ENCODE measurements at regions not wholly inside any gene's neighbourhood (a gene's known extent, or its start where the extent isn't known, plus 50 kb on each side); places are given as distances from the start of the nearest gene placed in this dataset.
A peak's percentile ranks its signal among the peaks of the same experiment; 100 is the strongest.

DNA sequence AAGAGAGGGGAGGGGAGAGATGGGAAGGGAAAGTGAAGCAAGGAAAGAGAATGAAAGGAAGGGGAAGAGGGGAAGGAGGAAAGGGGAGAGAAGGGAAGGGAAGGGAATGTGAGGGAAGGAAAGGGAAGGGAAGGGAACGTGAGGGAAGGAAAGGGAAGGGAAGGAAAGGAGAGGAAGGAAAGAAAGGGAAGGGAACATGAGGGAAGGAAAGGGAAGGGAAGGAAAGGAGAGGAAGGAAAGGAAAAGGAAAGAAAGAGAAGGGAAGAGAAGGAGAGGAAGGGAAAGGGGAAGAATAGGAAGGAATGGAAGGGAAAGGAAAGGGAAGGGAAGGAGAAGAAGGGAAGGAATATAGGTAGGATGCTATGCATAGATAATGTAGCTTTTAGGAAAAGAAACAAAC lies 139.7 kb upstream of the PTER start:
- H3K27me3 ChIP-seq (ENCODE audit: control insufficient read depth, insufficient read depth, low read length): no peaks in the 10 kb centered on the region
- H3K9me3 ChIP-seq (ENCODE audit: control insufficient read depth, insufficient read depth, low read length): no peaks in the 10 kb centered on the region
- no peak overlapping the region for H3K4me3 ChIP-seq (ENCODE audit: low read depth, low read length)
- H3K4me1 ChIP-seq (ENCODE audit: control insufficient read depth, insufficient read depth, low read length): no peaks in the 10 kb centered on the region
- 77% methylated on average over 1 of the region's 1 CpG for WGBS (ENCODE audit: insufficient coverage)
- H3K27ac ChIP-seq (ENCODE audit: low read depth, low read length): no peak overlapping the region
- DNase-seq (ENCODE audit: low read depth in 4 of 6, low spot score in 6 of 6): no peak
- no peaks in the 10 kb centered on the region for H3K36me3 ChIP-seq (ENCODE audit: control insufficient read depth, insufficient read depth, low read length)

- Histone ChIP-seq H3K4me1 (ENCODE audit: control insufficient read depth, insufficient read depth, low read length) (no peaks in the 10 kb centered on the region), H3K4me3 (ENCODE audit: low read depth, low read length) (no peak overlapping the region), H3K27ac (ENCODE audit: low read depth, low read length) (no peak overlapping the region), H3K36me3 (ENCODE audit: control insufficient read depth, insufficient read depth, low read length) (no peaks in the 10 kb centered on the region), H3K27me3 (ENCODE audit: control insufficient read depth, insufficient read depth, low read length) (no peaks in the 10 kb centered on the region), H3K9me3 (ENCODE audit: control insufficient read depth, insufficient read depth, low read length) (no peaks in the 10 kb centered on the region)
- DNase-seq (ENCODE audit: low read depth in 4 of 6, low spot score in 6 of 6): no peak
- 68% methylated on average over 6 of the region's 6 CpGs for WGBS (ENCODE audit: insufficient coverage)
Measured at GRCh38 chr10:16297642-16298041, 139.2 kb upstream of the PTER start.

DNA sequence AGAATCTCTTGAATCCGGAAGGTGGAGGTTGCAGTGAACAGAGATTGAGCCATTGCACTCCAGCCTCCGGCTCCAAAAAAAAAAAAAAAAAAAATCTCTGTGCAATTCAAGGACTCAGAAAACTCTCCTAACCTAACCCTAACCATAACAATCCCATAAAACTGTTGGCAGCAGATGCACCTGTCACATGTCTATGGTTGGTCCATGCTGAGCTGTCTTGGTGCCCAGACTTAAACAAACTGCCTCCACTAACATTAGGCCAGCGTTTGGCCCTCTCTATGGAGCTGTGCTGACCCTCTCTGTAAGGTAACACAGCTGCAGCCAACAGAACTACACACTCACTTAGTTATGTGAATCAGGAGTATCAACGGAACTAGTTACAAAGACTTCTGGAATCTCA lies 132.5 kb upstream of the PTER start:
- no peaks in the 10 kb centered on the region for H3K27me3 ChIP-seq (ENCODE audit: control insufficient read depth, insufficient read depth, low read length)
- no peak overlapping the region for H3K4me3 ChIP-seq (ENCODE audit: low read depth, low read length)
- DNase-seq (ENCODE audit: low read depth in 4 of 6, low spot score in 6 of 6): no peak
- no peak overlapping the region for H3K27ac ChIP-seq (ENCODE audit: low read depth, low read length)
- peaks cover 1% of the 10 kb centered on the region for H3K9me3 ChIP-seq (ENCODE audit: control insufficient read depth, insufficient read depth, low read length)
- WGBS (ENCODE audit: insufficient coverage): 80% methylated on average over 1 of the region's 4 CpGs
- H3K36me3 ChIP-seq (ENCODE audit: control insufficient read depth, insufficient read depth, low read length): no peaks in the 10 kb centered on the region
- H3K4me1 ChIP-seq (ENCODE audit: control insufficient read depth, insufficient read depth, low read length): no peaks in the 10 kb centered on the region

DNA sequence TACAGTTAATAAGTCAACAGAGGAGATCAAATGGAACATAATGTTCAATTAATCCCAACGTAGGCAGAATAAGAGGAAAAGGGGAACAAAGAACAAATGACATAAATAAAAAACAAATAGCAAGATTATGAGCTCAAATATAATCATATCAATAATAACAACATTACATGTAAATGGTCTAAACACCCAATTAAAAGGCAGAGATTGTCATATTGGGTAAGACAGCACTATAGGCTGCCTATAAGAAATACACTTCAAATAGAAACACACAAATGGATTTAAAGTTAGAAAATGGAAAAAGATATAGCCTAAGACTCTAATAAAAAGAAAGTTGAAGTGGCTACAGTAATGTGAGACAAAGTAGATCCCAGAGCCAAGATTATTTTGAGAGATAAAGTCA lies 126.4 kb upstream of the PTER start:
- Histone ChIP-seq H3K4me3 (ENCODE audit: low read depth, low read length) (no peak overlapping the region), H3K27me3 (ENCODE audit: control insufficient read depth, insufficient read depth, low read length) (no peaks in the 10 kb centered on the region), H3K4me1 (ENCODE audit: control insufficient read depth, insufficient read depth, low read length) (no peaks in the 10 kb centered on the region), H3K36me3 (ENCODE audit: control insufficient read depth, insufficient read depth, low read length) (no peaks in the 10 kb centered on the region), H3K27ac (ENCODE audit: low read depth, low read length) (no peak overlapping the region), H3K9me3 (ENCODE audit: control insufficient read depth, insufficient read depth, low read length) (peaks cover 1% of the 10 kb centered on the region)
- no CpG with 5 or more reads among the region's 1 CpG for WGBS (ENCODE audit: insufficient coverage)
- no peak for DNase-seq (ENCODE audit: low read depth in 4 of 6, low spot score in 6 of 6)

GRCh38 chr10:16314259-16314658 lies 122.6 kb upstream of the PTER start:
- H3K27ac ChIP-seq (ENCODE audit: low read depth, low read length): no peak overlapping the region
- H3K4me1 ChIP-seq (ENCODE audit: control insufficient read depth, insufficient read depth, low read length): no peaks in the 10 kb centered on the region
- no peak for DNase-seq (ENCODE audit: low read depth in 4 of 6, low spot score in 6 of 6)
- no peaks in the 10 kb centered on the region for H3K27me3 ChIP-seq (ENCODE audit: control insufficient read depth, insufficient read depth, low read length)
- no peaks in the 10 kb centered on the region for H3K9me3 ChIP-seq (ENCODE audit: control insufficient read depth, insufficient read depth, low read length)
- H3K36me3 ChIP-seq (ENCODE audit: control insufficient read depth, insufficient read depth, low read length): no peaks in the 10 kb centered on the region
- H3K4me3 ChIP-seq (ENCODE audit: low read depth, low read length): no peak overlapping the region

DNA sequence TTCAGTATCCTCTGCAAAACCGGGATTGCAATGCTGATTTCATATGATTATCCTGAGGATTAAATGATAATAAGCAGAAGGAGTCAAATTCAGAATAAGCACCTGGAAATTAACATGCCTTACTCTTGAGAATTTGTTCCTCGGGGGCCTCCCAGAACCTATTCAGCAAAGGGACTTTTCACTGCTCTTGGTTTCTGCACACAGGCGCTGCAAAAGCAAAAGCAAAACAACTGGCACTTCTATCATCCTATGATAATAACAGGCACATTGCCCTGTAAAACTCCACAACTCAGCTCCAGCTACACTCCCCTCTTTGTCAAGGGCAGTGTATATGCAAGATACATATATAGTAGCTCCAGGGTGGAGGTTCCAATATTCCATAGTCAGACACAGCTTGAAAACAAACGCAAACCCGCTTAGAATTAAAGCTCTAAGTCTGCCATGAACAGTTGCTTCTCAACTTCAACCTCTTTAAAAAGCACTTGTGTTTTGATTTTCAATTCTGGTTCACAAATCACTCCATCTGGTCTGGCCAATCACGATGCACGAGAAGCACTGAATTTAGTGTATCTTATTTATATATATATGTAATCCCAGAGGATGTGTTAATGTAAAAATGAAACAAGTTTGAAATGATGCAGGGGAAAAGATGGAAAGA lies 119.9 kb upstream of the PTER start:
- DNase-seq (ENCODE audit: low read depth in 4 of 6, low spot score in 6 of 6): peak in 1 of 6 donors; percentile 80
- no peaks in the 10 kb centered on the region for H3K27me3 ChIP-seq (ENCODE audit: control insufficient read depth, insufficient read depth, low read length)
- no peaks in the 10 kb centered on the region for H3K36me3 ChIP-seq (ENCODE audit: control insufficient read depth, insufficient read depth, low read length)
- H3K4me3 ChIP-seq (ENCODE audit: low read depth, low read length): no peak overlapping the region
- H3K9me3 ChIP-seq (ENCODE audit: control insufficient read depth, insufficient read depth, low read length): no peaks in the 10 kb centered on the region
- H3K27ac ChIP-seq (ENCODE audit: low read depth, low read length): no peak overlapping the region
- WGBS (ENCODE audit: insufficient coverage): 81% methylated on average over 3 of the region's 7 CpGs
- H3K4me1 ChIP-seq (ENCODE audit: control insufficient read depth, insufficient read depth, low read length): no peaks in the 10 kb centered on the region

GRCh38 chr10:16341637-16342036 lies 95.2 kb upstream of the PTER start:
- DNase-seq (ENCODE audit: low read depth in 4 of 6, low spot score in 6 of 6): peak in 1 of 6 donors; percentile 19
- Histone ChIP-seq H3K27me3 (ENCODE audit: control insufficient read depth, insufficient read depth, low read length) (no peaks in the 10 kb centered on the region), H3K36me3 (ENCODE audit: control insufficient read depth, insufficient read depth, low read length) (no peaks in the 10 kb centered on the region), H3K9me3 (ENCODE audit: control insufficient read depth, insufficient read depth, low read length) (no peaks in the 10 kb centered on the region), H3K27ac (ENCODE audit: low read depth, low read length) (no peak overlapping the region), H3K4me1 (ENCODE audit: control insufficient read depth, insufficient read depth, low read length) (no peaks in the 10 kb centered on the region), H3K4me3 (ENCODE audit: low read depth, low read length) (no peak overlapping the region)
- 33% methylated on average over 1 of the region's 2 CpGs for WGBS (ENCODE audit: insufficient coverage)

- WGBS (ENCODE audit: insufficient coverage): 72% methylated on average over 2 of the region's 4 CpGs
- Histone ChIP-seq H3K9me3 (ENCODE audit: control insufficient read depth, insufficient read depth, low read length) (no peaks in the 10 kb centered on the region), H3K27me3 (ENCODE audit: control insufficient read depth, insufficient read depth, low read length) (no peaks in the 10 kb centered on the region), H3K4me1 (ENCODE audit: control insufficient read depth, insufficient read depth, low read length) (no peaks in the 10 kb centered on the region), H3K36me3 (ENCODE audit: control insufficient read depth, insufficient read depth, low read length) (no peaks in the 10 kb centered on the region), H3K27ac (ENCODE audit: low read depth, low read length) (no peak overlapping the region), H3K4me3 (ENCODE audit: low read depth, low read length) (no peak overlapping the region)
- DNase-seq (ENCODE audit: low read depth in 4 of 6, low spot score in 6 of 6): no peak
Measured at GRCh38 chr10:16348891-16349290, 87.9 kb upstream of the PTER start.

- no peak overlapping the region for H3K4me3 ChIP-seq (ENCODE audit: low read depth, low read length)
- no peaks in the 10 kb centered on the region for H3K36me3 ChIP-seq (ENCODE audit: control insufficient read depth, insufficient read depth, low read length)
- no peak overlapping the region for H3K27ac ChIP-seq (ENCODE audit: low read depth, low read length)
- no peak for DNase-seq (ENCODE audit: low read depth in 4 of 6, low spot score in 6 of 6)
- 92% methylated on average over 3 of the region's 5 CpGs for WGBS (ENCODE audit: insufficient coverage)
- H3K4me1 ChIP-seq (ENCODE audit: control insufficient read depth, insufficient read depth, low read length): no peaks in the 10 kb centered on the region
- H3K9me3 ChIP-seq (ENCODE audit: control insufficient read depth, insufficient read depth, low read length): no peaks in the 10 kb centered on the region
- no peaks in the 10 kb centered on the region for H3K27me3 ChIP-seq (ENCODE audit: control insufficient read depth, insufficient read depth, low read length)
Measured at GRCh38 chr10:16352146-16352545, 84.7 kb upstream of the PTER start.

DNA sequence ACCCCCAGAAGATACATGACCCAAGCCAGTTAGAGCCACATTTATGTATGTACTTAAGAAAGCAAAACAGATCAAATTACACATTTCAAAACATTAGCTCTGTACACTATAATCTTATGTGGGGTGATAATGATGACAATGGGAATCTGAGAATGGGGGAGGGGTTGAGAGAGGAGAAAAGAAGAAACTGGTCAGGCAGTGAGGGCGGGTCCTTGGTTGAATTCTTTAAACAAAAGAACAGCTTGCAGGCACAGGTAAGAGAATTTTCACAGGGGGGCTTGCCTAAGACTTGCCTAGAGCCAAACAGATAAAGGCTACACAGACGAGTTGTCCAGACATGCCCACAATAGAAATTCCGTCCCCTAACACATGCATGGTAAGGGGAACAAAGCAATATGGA lies 76.8 kb upstream of the PTER start:
- DNase-seq (ENCODE audit: low read depth in 4 of 6, low spot score in 6 of 6): no peak
- no peaks in the 10 kb centered on the region for H3K36me3 ChIP-seq (ENCODE audit: control insufficient read depth, insufficient read depth, low read length)
- H3K27ac ChIP-seq (ENCODE audit: low read depth, low read length): no peak overlapping the region
- WGBS (ENCODE audit: insufficient coverage): 83% methylated on average over 1 of the region's 3 CpGs
- no peaks in the 10 kb centered on the region for H3K9me3 ChIP-seq (ENCODE audit: control insufficient read depth, insufficient read depth, low read length)
- H3K4me1 ChIP-seq (ENCODE audit: control insufficient read depth, insufficient read depth, low read length): no peaks in the 10 kb centered on the region
- H3K4me3 ChIP-seq (ENCODE audit: low read depth, low read length): no peak overlapping the region
- H3K27me3 ChIP-seq (ENCODE audit: control insufficient read depth, insufficient read depth, low read length): no peaks in the 10 kb centered on the region

Data from spinal cord (tissue), 9 donors.